GM21717 (cell line): ENCODE measurements at regions not wholly inside any gene's neighbourhood (a gene's known extent, or its start where the extent isn't known, plus 50 kb on each side); places are given as distances from the start of the nearest gene placed in this dataset.

Experiments
- ATAC-seq: cut with Tn5 transposase; IDR thresholded peaks from one replicate; pipeline ENCODE4 v1.9.1; 2021; ENCODE audit warnings: mild to moderate bottlenecking, moderate library complexity; ENCODE audit not compliant: unreplicated experiment

GRCh38 chr13:21757763-21758162, 86.9 kb downstream of the FGF9 start:
- no peak for ATAC-seq

- no peak for ATAC-seq
These were observed 87.6 kb downstream of the FGF9 start for GRCh38 chr13:21758441-21758840.

GRCh38 chr13:21759463-21759862, 88.6 kb downstream of the FGF9 start:
- ATAC-seq, result no peak

GRCh38 chr13:21759911-21760310, 89.0 kb downstream of the FGF9 start:
- no peak for ATAC-seq

GRCh38 chr13:21761770-21762169, 90.9 kb downstream of the FGF9 start:
- ATAC-seq, result no peak

GRCh38 chr13:21762512-21762911, 91.6 kb downstream of the FGF9 start:
- ATAC-seq, result no peak

GRCh38 chr13:21767032-21767431, 96.2 kb downstream of the FGF9 start:
- ATAC-seq, result no peak

GRCh38 chr13:21771075-21771474, 100.2 kb downstream of the FGF9 start:
- no peak for ATAC-seq

- no peak for ATAC-seq
These were observed 106.3 kb downstream of the FGF9 start for GRCh38 chr13:21777166-21777565.

- no peak for ATAC-seq
These were observed 106.9 kb downstream of the FGF9 start for GRCh38 chr13:21777813-21778212.

- ATAC-seq, result no peak
These were observed 111.9 kb downstream of the FGF9 start for GRCh38 chr13:21782736-21783135.

GRCh38 chr13:21785990-21786389, 115.1 kb downstream of the FGF9 start:
- no peak for ATAC-seq

- ATAC-seq, result no peak
These were observed 125.2 kb downstream of the FGF9 start for GRCh38 chr13:21796066-21796465.

- ATAC-seq, result no peak
These were observed 126.1 kb downstream of the FGF9 start for GRCh38 chr13:21796775-21797514.

GRCh38 chr13:21797736-21798135, 126.9 kb downstream of the FGF9 start:
- ATAC-seq, result no peak

- no peak for ATAC-seq
These were observed 127.3 kb downstream of the FGF9 start for GRCh38 chr13:21798181-21798580.

GRCh38 chr13:21799671-21800070, 128.8 kb downstream of the FGF9 start:
- no peak for ATAC-seq

- ATAC-seq, result no peak
These were observed 130.2 kb downstream of the FGF9 start for GRCh38 chr13:21800837-21801616.

- ATAC-seq, result no peak
These were observed 134.9 kb downstream of the FGF9 start for GRCh38 chr13:21805733-21806132.

- ATAC-seq, result no peak
These were observed 141.3 kb downstream of the FGF9 start for GRCh38 chr13:21812192-21812626.

GRCh38 chr13:21813110-21813509, 142.2 kb downstream of the FGF9 start:
- ATAC-seq, result no peak

GRCh38 chr13:21813844-21814243, 143.0 kb downstream of the FGF9 start:
- no peak for ATAC-seq
